Kidney epithelial cell (primary cell): ENCODE measurements at regions not wholly inside any gene's neighbourhood (a gene's known extent, or its start where the extent isn't known, plus 50 kb on each side); places are given as distances from the start of the nearest gene placed in this dataset.

Experiments used
- DNase-seq: peaks from one replicate; pipeline ENCODE4 v3.0.0-alpha.2; 2010; ENCODE audit warnings: low read depth
- H3K27me3 ChIP-seq: 2 replicates; pipeline ENCODE4 v1.6.0; 2011; ENCODE audit warnings: low read length; ENCODE audit not compliant: control insufficient read depth, insufficient read depth
- H3K36me3 ChIP-seq: 2 replicates; pipeline ENCODE4 v1.5.1; 2011; ENCODE audit warnings: low read length; ENCODE audit not compliant: control insufficient read depth, insufficient read depth
- H3K4me3 ChIP-seq: 2 replicates; pipeline ENCODE4 v1.5.1; 2011; ENCODE audit warnings: low read depth, mild to moderate bottlenecking, control low read depth, low read length
- TF ChIP-seq, protein P1 (sequence below): IDR thresholded peaks from 2 replicates; pipeline ENCODE4 v1.5.1; 2011; ENCODE audit warnings: mild to moderate bottlenecking, moderate library complexity, low read length, control low read depth, inconsistent platforms; ENCODE audit not compliant: insufficient read depth, poor library complexity, severe bottlenecking

DNA sequence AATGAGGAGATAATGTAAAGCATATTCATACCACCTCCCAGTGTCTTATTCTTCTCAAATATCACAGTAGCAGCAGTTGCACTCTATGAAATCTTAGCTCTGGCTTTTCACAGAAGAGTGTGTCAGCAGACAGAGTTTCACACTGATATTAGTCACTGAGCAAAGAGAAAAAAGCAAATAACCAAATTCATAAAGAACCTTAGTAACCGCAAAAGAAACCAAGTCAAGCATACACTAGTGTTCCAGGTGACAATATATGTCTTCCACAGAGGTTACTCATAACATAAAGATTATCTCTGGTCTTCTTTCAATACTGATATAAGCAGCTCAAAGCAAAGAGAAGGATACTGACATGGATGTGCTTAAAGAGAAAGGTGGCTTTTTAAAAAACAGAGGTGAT, 181.7 kb upstream of the EDNRA start:
- Histone ChIP-seq H3K27me3 (no peaks in the 10 kb centered on the region), H3K36me3 (no peaks in the 10 kb centered on the region), H3K4me3 (no peak overlapping the region)
- no peak for DNase-seq
- TF ChIP-seq, protein P1, sequence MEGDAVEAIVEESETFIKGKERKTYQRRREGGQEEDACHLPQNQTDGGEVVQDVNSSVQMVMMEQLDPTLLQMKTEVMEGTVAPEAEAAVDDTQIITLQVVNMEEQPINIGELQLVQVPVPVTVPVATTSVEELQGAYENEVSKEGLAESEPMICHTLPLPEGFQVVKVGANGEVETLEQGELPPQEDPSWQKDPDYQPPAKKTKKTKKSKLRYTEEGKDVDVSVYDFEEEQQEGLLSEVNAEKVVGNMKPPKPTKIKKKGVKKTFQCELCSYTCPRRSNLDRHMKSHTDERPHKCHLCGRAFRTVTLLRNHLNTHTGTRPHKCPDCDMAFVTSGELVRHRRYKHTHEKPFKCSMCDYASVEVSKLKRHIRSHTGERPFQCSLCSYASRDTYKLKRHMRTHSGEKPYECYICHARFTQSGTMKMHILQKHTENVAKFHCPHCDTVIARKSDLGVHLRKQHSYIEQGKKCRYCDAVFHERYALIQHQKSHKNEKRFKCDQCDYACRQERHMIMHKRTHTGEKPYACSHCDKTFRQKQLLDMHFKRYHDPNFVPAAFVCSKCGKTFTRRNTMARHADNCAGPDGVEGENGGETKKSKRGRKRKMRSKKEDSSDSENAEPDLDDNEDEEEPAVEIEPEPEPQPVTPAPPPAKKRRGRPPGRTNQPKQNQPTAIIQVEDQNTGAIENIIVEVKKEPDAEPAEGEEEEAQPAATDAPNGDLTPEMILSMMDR, result no peak

GRCh38 chr4:147303174-147303872, 177.6 kb upstream of the EDNRA start:
- TF ChIP-seq, protein P1, result no peak

DNA sequence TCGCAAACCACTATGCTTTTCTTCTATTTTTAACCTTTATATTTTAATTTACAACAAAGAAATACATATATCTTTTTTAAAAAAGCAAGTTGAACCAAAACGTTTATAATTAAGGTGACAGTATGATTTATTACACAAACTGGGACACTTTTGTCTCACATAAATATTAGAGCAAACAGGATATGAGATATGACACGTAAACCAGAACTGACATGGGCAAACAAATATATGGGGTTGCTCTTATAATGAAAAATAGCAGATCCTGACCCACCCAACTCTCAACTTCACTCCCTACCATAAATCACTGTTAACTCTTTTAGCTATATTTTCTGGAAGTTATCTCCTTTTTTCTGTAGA, 177.0 kb upstream of the EDNRA start:
- Histone ChIP-seq H3K27me3 (no peaks in the 10 kb centered on the region), H3K4me3 (no peak overlapping the region), H3K36me3 (no peaks in the 10 kb centered on the region)
- TF ChIP-seq, protein P1, result no peak
- DNase-seq, result no peak

More at GRCh38 chr4:147303174-147303872, 177.6 kb upstream of the EDNRA start:
- Histone ChIP-seq H3K27me3 (no peaks in the 10 kb centered on the region), H3K36me3 (no peaks in the 10 kb centered on the region), H3K4me3 (no peak overlapping the region)
- no peak for DNase-seq

DNA sequence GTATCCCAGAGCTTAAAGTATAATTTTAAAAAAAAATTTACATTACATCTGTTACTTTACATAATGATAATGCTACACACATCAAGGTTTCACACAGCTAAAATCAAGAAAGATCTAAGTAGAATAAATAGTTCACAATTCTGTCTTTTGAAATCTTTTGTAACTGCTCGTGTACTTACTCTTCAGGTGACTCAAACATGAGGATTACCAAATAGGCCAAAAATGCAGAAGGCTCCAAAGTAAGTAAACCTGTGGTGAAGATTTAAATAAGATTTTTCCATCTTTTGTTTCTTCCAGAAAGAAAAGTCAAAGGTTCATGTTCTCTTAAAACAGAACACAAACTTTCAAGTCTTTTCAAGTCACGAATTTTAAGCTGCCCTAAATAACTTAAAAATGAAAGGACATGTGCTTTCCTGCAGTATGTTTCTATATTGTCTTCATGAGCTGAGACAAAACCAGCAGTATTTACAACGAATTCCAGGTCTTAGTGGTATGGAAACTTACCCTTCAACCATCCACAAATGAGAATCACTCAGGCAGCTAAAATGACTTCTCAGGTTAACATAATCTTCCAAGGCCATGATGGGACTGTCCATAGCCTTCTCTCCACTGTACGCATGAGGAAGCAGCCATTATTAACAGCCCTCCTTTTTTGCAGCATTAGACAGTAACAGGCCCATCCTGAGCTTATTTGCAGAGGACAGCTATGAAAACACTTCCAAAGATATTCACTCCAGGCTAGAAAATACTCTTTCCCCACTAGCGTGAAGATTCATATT, 172.8 kb upstream of the EDNRA start:
- TF ChIP-seq, protein P1, result no peak
- no peaks in the 10 kb centered on the region for H3K36me3 ChIP-seq
- DNase-seq, result no peak
- no peaks in the 10 kb centered on the region for H3K27me3 ChIP-seq
- H3K4me3 ChIP-seq, result no peak overlapping the region

GRCh38 chr4:147309434-147309833, 171.5 kb upstream of the EDNRA start:
- DNase-seq, result no peak
- Histone ChIP-seq H3K27me3 (no peaks in the 10 kb centered on the region), H3K4me3 (no peak overlapping the region), H3K36me3 (no peaks in the 10 kb centered on the region)
- TF ChIP-seq, protein P1, result no peak
